ENCODE measurements at regions not wholly inside any gene's neighbourhood (a gene's known extent, or its start where the extent isn't known, plus 50 kb on each side); places are given as distances from the start of the nearest gene placed in this dataset.

GRCh38 chr13:74070065-74070464 lies 64.1 kb downstream of the KLF12 start:
- TF ChIP-seq CTCF (IDR thresholded peaks at IDR 0.05; ENCODE audit: insufficient read depth, low read depth, low read length) (no peak), EZH2 (IDR thresholded peaks at IDR 0.05; ENCODE audit: insufficient read depth, low read length) (no peak)
